ENCODE measurements at regions not wholly inside any gene's neighbourhood (a gene's known extent, or its start where the extent isn't known, plus 50 kb on each side); places are given as distances from the start of the nearest gene placed in this dataset.

- Histone ChIP-seq H3K4me1 (no peaks in the 10 kb centered on the region), H3K4me3 (no peak overlapping the region), H3K9me3 (no peaks in the 10 kb centered on the region), H3K27ac (no peak overlapping the region), H3K27me3 (no peaks in the 10 kb centered on the region), H3K36me3 (no peaks in the 10 kb centered on the region)
- WGBS, 2 donors: 89 to 96% methylated on average over 2 of the region's 2 CpGs
- intact Hi-C loops (cut with DNase I): no loop called here
- TF ChIP-seq POLR2AphosphoS5 (IDR thresholded peaks at IDR 0.05) (no peak), EP300 (IDR thresholded peaks at IDR 0.05) (no peak), POLR2A (IDR thresholded peaks at IDR 0.05) (no peak), CTCF (IDR thresholded peaks at IDR 0.05) (no peak)
- no peak for DNase-seq
Observed at GRCh38 chr20:57857118-57857517, 147.3 kb upstream of the PMEPA1 start.

- Histone ChIP-seq H3K27me3 (no peaks in the 10 kb centered on the region), H3K9me3 (no peaks in the 10 kb centered on the region), H3K4me3 (no peak overlapping the region), H3K4me1 (no peaks in the 10 kb centered on the region), H3K36me3 (no peaks in the 10 kb centered on the region), H3K27ac (no peak overlapping the region)
- DNase-seq: peak; percentile 22
- intact Hi-C loops (cut with DNase I): no loop called here
- 73 to 79% methylated on average over 2 of the region's 2 CpGs for WGBS, 2 donors
- TF ChIP-seq CTCF (IDR thresholded peaks at IDR 0.05) (no peak), EP300 (IDR thresholded peaks at IDR 0.05) (no peak), POLR2AphosphoS5 (IDR thresholded peaks at IDR 0.05) (no peak), POLR2A (IDR thresholded peaks at IDR 0.05) (no peak)
Observed at GRCh38 chr20:57856658-57857057, 146.8 kb upstream of the PMEPA1 start.

- DNase-seq: no peak
- 89% methylated on average over 4 of the region's 4 CpGs for WGBS, 2 donors
- no peak overlapping the region for H3K4me3 ChIP-seq
- no peaks in the 10 kb centered on the region for H3K36me3 ChIP-seq
- TF ChIP-seq EP300 (IDR thresholded peaks at IDR 0.05) (no peak), POLR2AphosphoS5 (IDR thresholded peaks at IDR 0.05) (no peak), CTCF (IDR thresholded peaks at IDR 0.05) (no peak), POLR2A (IDR thresholded peaks at IDR 0.05) (no peak)
- no peaks in the 10 kb centered on the region for H3K27me3 ChIP-seq
- H3K9me3 ChIP-seq: no peaks in the 10 kb centered on the region
- intact Hi-C loops (cut with DNase I): no loop called here
- no peak overlapping the region for H3K27ac ChIP-seq
- H3K4me1 ChIP-seq: no peaks in the 10 kb centered on the region
Observed at GRCh38 chr20:57851796-57852195, 142.0 kb upstream of the PMEPA1 start.

GRCh38 chr20:57851025-57851682, 141.3 kb upstream of the PMEPA1 start:
- no peak for TF ChIP-seq EP300 (IDR thresholded peaks at IDR 0.05)
- no peak for TF ChIP-seq CTCF (IDR thresholded peaks at IDR 0.05)
- TF ChIP-seq POLR2AphosphoS5 (IDR thresholded peaks at IDR 0.05): no peak
- no peak for TF ChIP-seq POLR2A (IDR thresholded peaks at IDR 0.05)
- Histone ChIP-seq H3K4me1 (no peaks in the 10 kb centered on the region), H3K36me3 (no peaks in the 10 kb centered on the region), H3K4me3 (no peak overlapping the region), H3K27me3 (no peaks in the 10 kb centered on the region), H3K9me3 (no peaks in the 10 kb centered on the region), H3K27ac (no peak overlapping the region)
- WGBS, 2 donors: 82 to 83% methylated on average over 3 of the region's 3 CpGs
- peak; percentile 47 for DNase-seq
- intact Hi-C loops (cut with DNase I): no loop called here
